Suprapubic skin (tissue), 4 donors: ENCODE measurements at regions not wholly inside any gene's neighbourhood (a gene's known extent, or its start where the extent isn't known, plus 50 kb on each side); places are given as distances from the start of the nearest gene placed in this dataset.

Source experiments
- DNase-seq, 2 donors: peaks; one replicate each; pipeline ENCODE4 v3.0.0-alpha.2; 2019; ENCODE audit warnings: low spot score in 2 of 2
- H3K27ac ChIP-seq: fragments of 200-600 bp; sonication (generic); one replicate; pipeline ENCODE4 v1.5.1; 2019
- H3K27me3 ChIP-seq: fragments of 200-600 bp; sonication (generic); one replicate; pipeline ENCODE4 v1.5.1; 2019
- H3K36me3 ChIP-seq: fragments of 200-600 bp; sonication (generic); one replicate; pipeline ENCODE4 v1.5.1; 2019
- H3K4me1 ChIP-seq: fragments of 200-600 bp; sonication (generic); one replicate; pipeline ENCODE4 v1.5.1; 2019
- H3K4me3 ChIP-seq: fragments of 200-600 bp; sonication (generic); one replicate; pipeline ENCODE4 v1.5.1; 2019; ENCODE audit warnings: mild to moderate bottlenecking
- H3K9me3 ChIP-seq: fragments of 200-600 bp; sonication (generic); one replicate; pipeline ENCODE4 v1.5.1; 2019
- CTCF ChIP-seq, 2 donors: fragments of 200-600 bp in 1 of 2; fragments of 450-650 bp in 1 of 2; sonication (generic) in 1 of 2; IDR thresholded peaks; one replicate each; pipeline ENCODE4 v1.5.1; 2016 to 2019; ENCODE audit warnings: antibody characterized with exemption in 2 of 2, mild to moderate bottlenecking in 1 of 2, moderate library complexity in 1 of 2
- EP300 ChIP-seq: sonication (generic); formaldehyde crosslinking; IDR thresholded peaks from one replicate; pipeline ENCODE4 v1.6.1; 2017; ENCODE audit warnings: antibody characterized with exemption
- POLR2A ChIP-seq, 2 donors: fragments of 450-650 bp; IDR thresholded peaks; one replicate each; pipeline ENCODE4 v1.6.1; 2017; ENCODE audit warnings: antibody characterized with exemption in 2 of 2, mild to moderate bottlenecking in 2 of 2, moderate library complexity in 2 of 2
- POLR2AphosphoS5 ChIP-seq, 3 donors: sonication (generic); formaldehyde crosslinking; IDR thresholded peaks; one replicate each; pipeline ENCODE4 v1.6.1; 2017; ENCODE audit warnings: antibody characterized with exemption in 3 of 3
- WGBS: methylation state at CpG from one replicate; pipeline ENCODE4 v1.1.5; 2018; 5-methylcytosine and 5-hydroxymethylcytosine counted together

DNA sequence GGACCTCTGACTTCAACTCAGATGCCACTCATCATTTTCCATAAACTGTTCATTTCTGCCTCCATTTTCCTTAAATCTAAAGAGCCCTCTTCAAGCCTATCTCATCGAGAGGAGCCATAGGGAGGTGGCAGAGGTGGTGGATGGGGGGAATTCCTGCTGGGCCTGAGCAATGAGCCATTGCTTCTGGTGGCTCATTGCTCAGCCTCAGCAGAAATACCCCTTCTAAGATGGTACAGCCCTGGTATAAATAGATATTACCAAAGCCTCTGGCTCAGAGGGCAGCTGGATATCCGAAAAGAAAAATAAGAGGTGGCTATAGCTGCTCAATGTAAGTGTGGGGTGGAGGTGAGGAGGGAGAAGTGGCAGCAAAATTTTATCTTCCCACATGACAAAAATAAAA is 313.5 kb downstream of the CAAP1 start:
- WGBS = 61% methylated on average over 2 of the region's 2 CpGs
- Histone ChIP-seq H3K4me1 (no peaks in the 10 kb centered on the region), H3K27me3 (no peaks in the 10 kb centered on the region), H3K36me3 (no peaks in the 10 kb centered on the region), H3K9me3 (no peaks in the 10 kb centered on the region), H3K27ac (no peak overlapping the region), H3K4me3 (no peak overlapping the region)
- no peak for DNase-seq
- TF ChIP-seq EP300 (no peak), POLR2AphosphoS5 (IDR thresholded peaks at IDR 0.05) (no peak), CTCF (IDR thresholded peaks at IDR 0.05) (no peak), POLR2A (IDR thresholded peaks at IDR 0.05) (no peak)

DNA sequence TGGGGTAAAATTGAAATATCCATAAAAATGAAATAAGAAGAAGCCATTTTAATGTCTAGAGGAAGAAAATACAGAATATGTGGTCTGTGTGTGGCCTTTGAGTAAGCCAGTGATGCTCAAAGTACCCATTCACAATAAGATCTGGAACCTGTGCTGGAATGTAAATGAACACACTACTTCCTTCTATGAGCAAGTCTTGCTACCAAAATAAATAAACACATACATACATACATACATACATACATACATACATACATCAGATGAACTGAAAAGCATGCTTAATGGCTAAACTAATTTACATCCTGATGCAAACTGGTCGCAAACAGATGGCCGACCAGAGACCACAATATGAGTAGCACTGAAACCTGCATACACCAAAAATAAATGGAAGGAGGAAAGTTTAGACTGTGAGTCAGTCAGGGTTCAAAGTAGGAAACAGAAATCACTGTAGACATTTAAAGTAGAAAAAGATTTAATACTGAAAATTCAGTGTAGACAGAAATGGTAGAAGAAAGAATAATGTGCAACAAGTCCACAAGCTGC is 317.6 kb downstream of the CAAP1 start:
- Histone ChIP-seq H3K4me1 (no peaks in the 10 kb centered on the region), H3K36me3 (no peaks in the 10 kb centered on the region), H3K27me3 (no peaks in the 10 kb centered on the region), H3K4me3 (no peak overlapping the region), H3K9me3 (no peaks in the 10 kb centered on the region), H3K27ac (no peak overlapping the region)
- WGBS = 96% methylated on average over 2 of the region's 2 CpGs
- TF ChIP-seq CTCF (IDR thresholded peaks at IDR 0.05) (no peak), EP300 (no peak), POLR2AphosphoS5 (IDR thresholded peaks at IDR 0.05) (no peak), POLR2A (IDR thresholded peaks at IDR 0.05) (no peak)
- DNase-seq = no peak

GRCh38 chr9:26574256-26574655 is 318.3 kb downstream of the CAAP1 start:
- no peak for TF ChIP-seq POLR2A (IDR thresholded peaks at IDR 0.05)
- TF ChIP-seq POLR2AphosphoS5 (IDR thresholded peaks at IDR 0.05) = no peak
- no peak for TF ChIP-seq EP300
- no peak for TF ChIP-seq CTCF (IDR thresholded peaks at IDR 0.05)
- WGBS = 60% methylated on average over 2 of the region's 2 CpGs
- Histone ChIP-seq H3K27ac (no peak overlapping the region), H3K9me3 (no peaks in the 10 kb centered on the region), H3K4me3 (no peak overlapping the region), H3K4me1 (no peaks in the 10 kb centered on the region), H3K36me3 (no peaks in the 10 kb centered on the region), H3K27me3 (no peaks in the 10 kb centered on the region)
- DNase-seq = no peak

DNA sequence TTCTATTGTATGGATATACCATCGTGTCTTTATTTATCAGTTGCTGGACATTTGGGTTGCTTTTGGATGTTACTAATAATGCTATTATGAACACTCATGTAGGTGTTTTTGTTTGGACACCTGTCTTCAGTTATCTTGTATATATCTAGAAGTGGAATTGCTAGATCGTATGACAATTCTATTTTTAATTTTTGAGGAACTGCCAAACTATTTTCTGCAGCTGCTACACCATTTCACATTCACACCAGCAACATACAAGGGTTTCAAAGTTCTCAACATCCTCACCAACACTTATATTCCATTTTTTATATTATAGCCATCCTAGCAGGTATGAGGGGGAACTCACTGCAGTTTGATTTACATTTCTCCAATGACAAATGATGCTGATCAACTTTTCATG is 324.6 kb downstream of the CAAP1 start:
- Histone ChIP-seq H3K4me3 (no peak overlapping the region), H3K36me3 (no peaks in the 10 kb centered on the region), H3K27ac (no peak overlapping the region), H3K4me1 (no peaks in the 10 kb centered on the region), H3K27me3 (no peaks in the 10 kb centered on the region), H3K9me3 (no peaks in the 10 kb centered on the region)
- WGBS = 59% methylated on average over 2 of the region's 2 CpGs
- no peak for DNase-seq
- TF ChIP-seq EP300 (no peak), POLR2AphosphoS5 (IDR thresholded peaks at IDR 0.05) (no peak), CTCF (IDR thresholded peaks at IDR 0.05) (no peak), POLR2A (IDR thresholded peaks at IDR 0.05) (no peak)

GRCh38 chr9:26566141-26566540 is 326.5 kb downstream of the CAAP1 start:
- no peaks in the 10 kb centered on the region for H3K36me3 ChIP-seq
- H3K4me1 ChIP-seq = no peaks in the 10 kb centered on the region
- TF ChIP-seq POLR2A (IDR thresholded peaks at IDR 0.05) (no peak), EP300 (no peak), POLR2AphosphoS5 (IDR thresholded peaks at IDR 0.05) (no peak), CTCF (IDR thresholded peaks at IDR 0.05) (no peak)
- no peaks in the 10 kb centered on the region for H3K9me3 ChIP-seq
- no peak overlapping the region for H3K27ac ChIP-seq
- DNase-seq = no peak
- no peak overlapping the region for H3K4me3 ChIP-seq
- H3K27me3 ChIP-seq = no peaks in the 10 kb centered on the region
- WGBS = 60% methylated on average over 1 of the region's 1 CpG
